Esophagus (tissue), 2 donors: ENCODE measurements at regions not wholly inside any gene's neighbourhood (a gene's known extent, or its start where the extent isn't known, plus 50 kb on each side); places are given as distances from the start of the nearest gene placed in this dataset.
"Not testable (repeated sequence)": the region's sequence is repeated elsewhere in the genome, so short reads cannot be mapped to it uniquely, and the experiment has no call there.

Experiments
- H3K27ac ChIP-seq, 2 donors: one replicate each; pipeline ENCODE4 v1.5.1; 2013; ENCODE audit warnings: low read depth in 2 of 2, mild to moderate bottlenecking in 2 of 2, inconsistent platforms in 1 of 2, low read length in 1 of 2, moderate library complexity in 1 of 2
- H3K27me3 ChIP-seq, 2 donors: one replicate each; pipeline ENCODE4 v1.6.1; 2013; ENCODE audit warnings: low read length in 2 of 2, control low read depth in 1 of 2, mild to moderate bottlenecking in 1 of 2; ENCODE audit not compliant: insufficient read depth in 2 of 2, control insufficient read depth in 1 of 2
- H3K36me3 ChIP-seq, 2 donors: one replicate each; pipeline ENCODE4 v1.6.1; 2013; ENCODE audit warnings: low read length in 1 of 2; ENCODE audit not compliant: control insufficient read depth in 2 of 2, insufficient read depth in 2 of 2
- H3K4me1 ChIP-seq, 2 donors: one replicate each; pipeline ENCODE4 v1.6.1; 2013; ENCODE audit warnings: low read length in 1 of 2; ENCODE audit not compliant: control insufficient read depth in 2 of 2, insufficient read depth in 2 of 2
- H3K4me3 ChIP-seq, 2 donors: one replicate each; pipeline ENCODE4 v1.5.1; 2013; ENCODE audit warnings: low read length in 2 of 2, mild to moderate bottlenecking in 2 of 2, low read depth in 1 of 2, moderate library complexity in 1 of 2
- H3K9me3 ChIP-seq, 2 donors: one replicate each; pipeline ENCODE4 v1.6.1; 2013; ENCODE audit warnings: mild to moderate bottlenecking in 2 of 2, low read depth in 1 of 2, low read length in 1 of 2, moderate library complexity in 1 of 2; ENCODE audit not compliant: control insufficient read depth in 2 of 2, insufficient read depth in 1 of 2
- WGBS, 2 donors: extraction: QIAGEN DNeasy Blood & Tissue Kit; methylation state at CpG; one replicate each; pipeline ENCODE4 v1.1.7; 2013; 5-methylcytosine and 5-hydroxymethylcytosine counted together
- donor health status: healthy with polysubstance abuse.
- donor health status: Bipolar disorder and iron deficiency.

GRCh38 chr13:79859756-79860155, 378.8 kb downstream of the NDFIP2 start:
- 90 to 95% methylated on average over 3 of the region's 3 CpGs for WGBS, 2 donors
- Histone ChIP-seq H3K4me3 (no peak overlapping the region), H3K27ac (no peak overlapping the region), H3K4me1 (no peaks in the 10 kb centered on the region), H3K36me3 (no peaks in the 10 kb centered on the region), H3K27me3 (no peaks in the 10 kb centered on the region), H3K9me3 (no peaks in the 10 kb centered on the region)

DNA sequence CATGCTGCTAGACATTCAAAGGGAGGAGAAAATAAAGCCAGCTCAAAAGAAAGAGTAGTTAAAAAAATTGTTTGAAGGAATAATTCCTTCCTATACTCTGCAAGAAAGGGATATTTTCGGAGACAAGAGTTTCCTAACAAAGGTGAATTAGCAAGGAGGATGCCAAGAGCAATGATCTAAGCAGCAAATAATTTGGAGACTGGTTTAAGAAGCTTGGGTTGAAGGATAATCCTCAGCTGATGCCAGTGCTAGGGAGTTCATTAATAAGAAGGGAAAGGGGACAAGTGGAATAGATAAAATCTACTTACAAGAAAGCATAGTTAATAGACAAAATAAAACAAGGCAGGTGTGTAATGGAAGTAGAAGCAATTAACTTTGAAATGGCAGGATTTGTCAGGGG, 372.3 kb downstream of the NDFIP2 start:
- 33 to 36% methylated on average over 1 of the region's 1 CpG for WGBS, 2 donors
- H3K27me3 ChIP-seq, result no peaks in the 10 kb centered on the region
- no peaks in the 10 kb centered on the region for H3K4me1 ChIP-seq
- H3K4me3 ChIP-seq, result no peak overlapping the region
- no peaks in the 10 kb centered on the region for H3K36me3 ChIP-seq
- no peaks in the 10 kb centered on the region for H3K9me3 ChIP-seq
- no peak overlapping the region for H3K27ac ChIP-seq

DNA sequence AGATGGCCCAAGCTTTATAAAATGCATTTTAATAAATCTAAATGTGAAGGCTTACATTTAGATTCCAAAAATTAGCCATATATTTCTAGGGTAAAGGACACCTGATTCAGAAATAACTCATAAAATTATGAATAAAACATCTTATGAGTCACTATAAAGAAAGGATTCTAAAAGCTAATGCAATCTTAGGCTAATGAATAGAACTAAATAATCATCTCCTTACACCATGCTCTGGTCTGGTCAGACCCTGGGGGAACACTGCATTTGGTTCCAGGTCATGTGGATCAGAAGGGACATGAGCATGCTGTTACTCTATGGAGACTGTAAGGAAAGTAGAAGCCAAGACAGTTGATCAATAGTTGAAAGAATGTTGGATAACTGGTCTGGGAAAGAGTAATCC, 370.4 kb downstream of the NDFIP2 start:
- no peaks in the 10 kb centered on the region for H3K9me3 ChIP-seq
- no peaks in the 10 kb centered on the region for H3K27me3 ChIP-seq
- H3K27ac ChIP-seq, result no peak overlapping the region

DNA sequence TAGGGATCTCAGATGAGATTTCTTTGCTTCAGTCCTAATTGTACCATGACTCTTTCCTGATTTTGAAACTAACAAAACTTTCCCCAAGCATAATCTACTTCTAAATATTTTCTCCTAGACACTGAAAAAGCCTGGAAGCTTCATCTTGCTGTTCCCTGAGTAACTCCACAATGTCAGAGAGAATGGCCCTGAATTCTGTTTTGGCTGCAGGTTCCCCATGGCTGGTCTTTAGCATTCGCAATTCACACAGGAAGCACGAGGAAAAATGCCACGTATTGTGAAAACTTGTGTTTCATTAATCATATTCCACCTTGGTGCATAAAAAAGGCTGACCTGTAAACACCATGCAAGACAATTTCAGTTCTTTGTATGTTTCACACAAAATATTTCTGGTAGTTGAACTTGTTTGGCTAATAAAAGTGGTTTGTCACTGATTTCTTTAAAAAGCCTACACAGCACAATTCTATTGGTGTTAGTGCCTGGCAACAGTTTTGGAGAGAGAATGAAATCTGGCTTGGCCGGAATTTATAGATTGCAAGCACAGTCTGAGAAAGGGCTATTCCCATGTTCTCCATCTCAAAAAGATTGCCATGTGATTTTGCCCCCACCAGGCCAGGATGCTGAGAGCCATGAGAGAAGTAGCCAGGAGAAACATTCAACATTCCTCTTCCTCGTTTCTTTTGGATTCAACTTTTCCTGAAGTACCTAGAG, 367.1 kb downstream of the NDFIP2 start:
- Histone ChIP-seq H3K27me3 (no peaks in the 10 kb centered on the region), H3K27ac (no peak overlapping the region), H3K4me1 (no peaks in the 10 kb centered on the region), H3K9me3 (no peaks in the 10 kb centered on the region), H3K36me3 (no peaks in the 10 kb centered on the region), H3K4me3 (no peak overlapping the region)
- 69 to 73% methylated on average over 5 of the region's 5 CpGs for WGBS, 2 donors

More for the DNA sequence above, 370.4 kb downstream of the NDFIP2 start:
- no peaks in the 10 kb centered on the region for H3K36me3 ChIP-seq
- H3K4me3 ChIP-seq, result no peak overlapping the region
- no peaks in the 10 kb centered on the region for H3K4me1 ChIP-seq

DNA sequence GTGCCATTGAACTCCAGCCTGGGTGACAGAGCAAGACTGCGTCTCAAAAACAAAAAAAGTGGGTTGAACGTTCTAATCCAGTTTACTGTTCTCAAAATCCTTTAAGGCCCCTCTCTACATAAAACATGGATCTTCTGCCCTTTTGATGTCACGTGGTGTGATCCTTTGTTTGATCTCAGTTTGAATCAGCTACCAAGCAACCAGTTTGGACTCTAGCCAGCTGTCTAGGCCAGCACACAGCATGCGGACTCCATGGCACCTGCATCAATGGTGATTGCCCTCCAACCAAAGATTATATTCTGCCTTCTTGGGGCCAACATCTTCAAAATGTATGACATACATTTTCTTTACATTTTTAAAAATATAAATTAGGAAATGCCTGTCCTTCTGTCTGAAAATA, 365.4 kb downstream of the NDFIP2 start:
- WGBS, 2 donors, result 57 to 63% methylated on average over 4 of the region's 4 CpGs
- no peaks in the 10 kb centered on the region for H3K36me3 ChIP-seq
- no peak overlapping the region for H3K27ac ChIP-seq
- no peaks in the 10 kb centered on the region for H3K27me3 ChIP-seq
- H3K4me1 ChIP-seq, result no peaks in the 10 kb centered on the region
- no peaks in the 10 kb centered on the region for H3K9me3 ChIP-seq
- H3K4me3 ChIP-seq, result no peak overlapping the region

DNA sequence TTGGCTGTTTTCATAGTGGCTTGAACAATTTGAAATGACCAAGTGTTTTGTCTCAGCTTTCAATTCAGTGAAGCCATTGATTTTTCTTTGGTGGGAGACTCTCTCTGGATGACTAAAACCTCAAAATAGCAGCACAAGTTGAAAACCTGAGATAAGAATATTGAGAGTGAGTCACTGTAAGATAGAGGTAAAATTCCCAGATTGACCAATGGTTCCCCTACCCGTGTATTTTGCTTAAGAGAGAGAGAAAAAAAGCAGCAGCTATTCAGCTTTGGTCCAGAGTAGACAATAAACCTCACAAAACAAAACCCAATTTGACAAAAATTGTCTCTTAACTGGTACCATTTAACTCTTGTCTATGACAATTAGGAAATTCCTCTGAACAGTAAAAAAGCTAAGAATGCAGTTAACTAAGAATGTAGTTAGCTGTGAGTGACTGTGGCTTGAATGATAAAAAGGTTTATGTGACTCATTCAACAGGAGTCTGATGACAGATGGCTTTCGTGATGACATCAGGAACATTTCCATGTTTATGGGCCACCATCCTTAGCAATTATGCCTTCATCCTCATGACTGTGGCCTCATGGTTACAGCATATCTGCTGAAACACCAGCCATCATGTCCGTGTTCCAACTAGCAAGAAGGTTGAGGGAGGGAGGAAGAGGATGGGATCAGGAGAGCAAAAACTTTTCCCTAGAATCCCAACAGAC, 356.9 kb downstream of the NDFIP2 start:
- H3K9me3 ChIP-seq, result no peaks in the 10 kb centered on the region
- no peaks in the 10 kb centered on the region for H3K36me3 ChIP-seq
- H3K27ac ChIP-seq, result no peak overlapping the region
- 82 to 86% methylated on average over 3 of the region's 3 CpGs for WGBS, 2 donors
- H3K27me3 ChIP-seq, result no peaks in the 10 kb centered on the region
- H3K4me3 ChIP-seq, result no peak overlapping the region
- no peaks in the 10 kb centered on the region for H3K4me1 ChIP-seq

GRCh38 chr13:79836121-79836520, 355.2 kb downstream of the NDFIP2 start:
- H3K27me3 ChIP-seq, H3K4me1 ChIP-seq, H3K4me3 ChIP-seq, H3K9me3 ChIP-seq, H3K27ac ChIP-seq, H3K36me3 ChIP-seq: not testable (repeated sequence)
- 77 to 82% methylated on average over 2 of the region's 2 CpGs for WGBS, 2 donors

- H3K9me3 ChIP-seq, result no peaks in the 10 kb centered on the region
- H3K4me1 ChIP-seq, result no peaks in the 10 kb centered on the region
- no peaks in the 10 kb centered on the region for H3K36me3 ChIP-seq
- no peaks in the 10 kb centered on the region for H3K27me3 ChIP-seq
- H3K4me3 ChIP-seq, result no peak overlapping the region
- H3K27ac ChIP-seq, result no peak overlapping the region
- WGBS, 2 donors, result 47 to 53% methylated on average over 2 of the region's 2 CpGs
Observed at GRCh38 chr13:79834876-79835275, 353.9 kb downstream of the NDFIP2 start.

DNA sequence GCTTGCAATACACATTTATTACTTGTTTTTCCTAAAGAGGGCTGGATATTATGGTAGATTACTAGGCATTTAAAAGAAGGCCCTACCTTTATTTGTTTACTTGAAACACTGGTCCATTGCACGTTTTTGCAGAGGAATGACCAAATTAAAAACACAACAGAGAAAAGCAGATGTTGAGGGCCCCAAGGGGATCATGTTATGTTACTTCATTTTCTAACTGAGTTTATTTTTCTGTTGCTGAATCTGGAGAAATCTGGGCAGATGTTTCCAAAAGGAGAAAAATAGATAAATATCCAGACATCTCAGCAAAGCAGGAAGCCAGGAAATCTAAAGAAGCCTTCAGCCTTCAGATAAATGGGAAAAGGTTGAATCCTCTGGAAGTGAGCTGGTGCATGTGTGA, 353.0 kb downstream of the NDFIP2 start:
- H3K27me3 ChIP-seq, result no peaks in the 10 kb centered on the region
- H3K9me3 ChIP-seq, result peaks cover 0 to 2% of the 10 kb centered on the region in 2 donors
- H3K36me3 ChIP-seq, result no peaks in the 10 kb centered on the region
- H3K4me3 ChIP-seq, result no peak overlapping the region
- WGBS, 2 donors, result 30 to 39% methylated on average over 1 of the region's 1 CpG
- H3K27ac ChIP-seq, result no peak overlapping the region
- H3K4me1 ChIP-seq, result no peaks in the 10 kb centered on the region

GRCh38 chr13:79831556-79831955, 350.6 kb downstream of the NDFIP2 start:
- no peaks in the 10 kb centered on the region for H3K27me3 ChIP-seq
- no peaks in the 10 kb centered on the region for H3K4me1 ChIP-seq
- 77 to 82% methylated on average over 3 of the region's 3 CpGs for WGBS, 2 donors
- H3K36me3 ChIP-seq, result no peaks in the 10 kb centered on the region
- H3K27ac ChIP-seq, result no peak overlapping the region
- H3K9me3 ChIP-seq, result peaks cover 0 to 2% of the 10 kb centered on the region in 2 donors
- H3K4me3 ChIP-seq, result no peak overlapping the region
